HepG2 (cell line): ENCODE measurements at regions not wholly inside any gene's neighbourhood (a gene's known extent, or its start where the extent isn't known, plus 50 kb on each side); places are given as distances from the start of the nearest gene placed in this dataset.

Experiments
- ATAC-seq: fragments of 200-7000 bp; cut with Tn5 transposase; 3 replicates; pipeline ENCODE4 v1.9.1; 2020; ENCODE audit warnings: mild to moderate bottlenecking, moderate library complexity
- BruUV-seq: library from RNA; stranded (reverse); fragments of 400-500 nt; replicated peaks from 2 replicates; lab custom pipeline; 2021; lab: Mats Ljungman, UMichigan
- CTCF ChIA-PET: fragments of 300-600 bp; formaldehyde crosslinking; extraction: SDS; loops from one replicate; lab custom pipeline; 2021; ENCODE audit warnings: low total read pairs, inconsistent platforms, low intra/inter-chr PET ratio; lab: Yijun Ruan, JAX
- POLR2A ChIA-PET: fragments of 350-600 bp; sonication (Branson Sonifier 250); formaldehyde crosslinking; loops from one replicate; lab custom pipeline; 2020; ENCODE audit warnings: antibody characterized with exemption, inconsistent platforms; lab: Yijun Ruan, JAX
- DNase-seq: peaks from one replicate; pipeline ENCODE4 v3.0.0-alpha.2; 2015; ENCODE audit warnings: low spot score
- FAIRE-seq: peaks from 3 replicates; lab custom pipeline; 2011; peaks lifted over from hg19 to GRCh38; lab: Jason Lieb, UNC
- H2AFZ ChIP-seq: one replicate; pipeline ENCODE4 v1.6.1; 2011; ENCODE audit warnings: low read length, inconsistent platforms
- H3K27ac ChIP-seq: fragments of 300-600 bp; 3 replicates; pipeline ENCODE4 v1.8.0; 2011; ENCODE audit warnings: mixed run types, mild to moderate bottlenecking, mixed read lengths, low read length, inconsistent platforms; ENCODE audit not compliant: insufficient read depth; ENCODE audit errors: extremely low read length
- H3K27me3 ChIP-seq, 2 experiments: fragments of 200-600 bp in 1 of 2; 2 replicates in 1 of 2; 3 replicates in 1 of 2; pipeline versions ENCODE4 v1.6.0 to v1.8.0; 2011; ENCODE audit warnings: low read length in 2 of 2, mild to moderate bottlenecking in 2 of 2, moderate library complexity in 2 of 2, inconsistent platforms in 1 of 2; ENCODE audit not compliant: insufficient read depth in 2 of 2, control insufficient read depth in 1 of 2
- H3K36me3 ChIP-seq, 2 experiments: fragments of 200-600 bp in 1 of 2; replicated peaks in 1 of 2; 2 replicates in 1 of 2; 3 replicates in 1 of 2; pipeline versions ENCODE4 v1.5.1 to v1.8.0; 2011; ENCODE audit warnings: low read length in 2 of 2, inconsistent platforms in 1 of 2; ENCODE audit not compliant: insufficient read depth in 2 of 2, control insufficient read depth in 1 of 2
- H3K4me1 ChIP-seq: 2 replicates; pipeline ENCODE4 v1.5.1; 2012; ENCODE audit warnings: low read length, inconsistent platforms; ENCODE audit not compliant: insufficient read depth
- H3K4me2 ChIP-seq: 2 replicates; pipeline ENCODE4 v1.6.0; 2011; ENCODE audit warnings: low read depth, low read length, inconsistent platforms
- H3K4me3 ChIP-seq, 3 experiments: fragments of 200-600 bp in 1 of 3; sonication (generic), shearing (Covaris generic) in 1 of 3; replicated peaks in 1 of 3; 2 replicates each; pipeline ENCODE4 v1.5.1; 2011 to 2016; ENCODE audit warnings: low read length in 3 of 3, inconsistent platforms in 2 of 3, low read depth in 2 of 3, mild to moderate bottlenecking in 2 of 3, control low read depth in 1 of 3, mixed read lengths in 1 of 3; ENCODE audit not compliant: insufficient read depth in 1 of 3
- H3K79me2 ChIP-seq: one replicate; pipeline ENCODE4 v1.6.1; 2011; ENCODE audit warnings: low read length, inconsistent platforms; ENCODE audit not compliant: insufficient read depth
- H3K9ac ChIP-seq: 2 replicates; pipeline ENCODE4 v1.6.0; 2011; ENCODE audit warnings: mild to moderate bottlenecking, low read depth, low read length, inconsistent platforms; ENCODE audit not compliant: insufficient read depth
- H3K9me3 ChIP-seq: 2 replicates; pipeline ENCODE4 v1.5.1; 2012; ENCODE audit warnings: mild to moderate bottlenecking, low read length
- H4K20me1 ChIP-seq: 2 replicates; pipeline ENCODE4 v1.6.0; 2011; ENCODE audit warnings: inconsistent platforms, mild to moderate bottlenecking, low read length, moderate library complexity; ENCODE audit not compliant: insufficient read depth
- CBX2 ChIP-seq, 2 experiments: fragments of 200-600 bp in 1 of 2; sonication (generic); formaldehyde crosslinking in 1 of 2; IDR thresholded peaks; 2 replicates each; pipeline versions ENCODE4 v1.7.0 to v1.8.1; 2018 to 2022; ENCODE audit warnings: low read depth in 2 of 2, low read length in 1 of 2, mild to moderate bottlenecking in 1 of 2, missing genetic modification reagents in 1 of 2
- DNMT3B ChIP-seq: conservative IDR thresholded peaks from 2 replicates; pipeline ENCODE4 v1.6.1; 2016; ENCODE audit warnings: missing biosample characterization, control low read depth
- HES4 ChIP-seq: sonication (generic); formaldehyde crosslinking; IDR thresholded peaks from 2 replicates; pipeline ENCODE4 v1.9.0; 2021; ENCODE audit warnings: mild to moderate bottlenecking, missing genetic modification reagents, borderline replicate concordance
- KDM6A ChIP-seq: IDR thresholded peaks from 2 replicates; pipeline ENCODE4 v1.6.1; 2016; ENCODE audit warnings: low read depth
- PRMT3 ChIP-seq: sonication (generic); formaldehyde crosslinking; IDR thresholded peaks from 2 replicates; pipeline ENCODE4 v1.8.1; 2022; ENCODE audit warnings: low read depth, mild to moderate bottlenecking, moderate library complexity, missing genetic modification reagents, borderline replicate concordance
- RAD21 ChIP-seq: fragments of 450-650 bp; formaldehyde crosslinking; IDR thresholded peaks from 2 replicates; pipeline ENCODE4 v1.5.0; 2020; ENCODE audit warnings: mild to moderate bottlenecking
- REST ChIP-seq, 2 experiments: IDR thresholded peaks; 2 replicates each; pipeline ENCODE4 v1.6.1; 2011 to 2012; ENCODE audit warnings: low read length in 2 of 2, borderline replicate concordance in 1 of 2, low read depth in 1 of 2, mild to moderate bottlenecking in 1 of 2, moderate library complexity in 1 of 2
- THYN1 ChIP-seq: sonication (generic); formaldehyde crosslinking; IDR thresholded peaks from 2 replicates; pipeline ENCODE4 v1.8.1; 2023; ENCODE audit warnings: low read depth, mild to moderate bottlenecking, moderate library complexity, missing genetic modification reagents, borderline replicate concordance
- ZNF138 ChIP-seq: sonication (generic); formaldehyde crosslinking; IDR thresholded peaks from 2 replicates; pipeline ENCODE4 v1.5.0; 2020; ENCODE audit warnings: mild to moderate bottlenecking, low read depth, missing genetic modification reagents
- ZNF276 ChIP-seq: sonication (generic); formaldehyde crosslinking; IDR thresholded peaks from 2 replicates; pipeline ENCODE4 v1.4.0; 2020; ENCODE audit warnings: mild to moderate bottlenecking, low read depth, missing genetic modification reagents
- ZNF513 ChIP-seq: sonication (generic); formaldehyde crosslinking; conservative IDR thresholded peaks from 2 replicates; pipeline ENCODE4 v1.5.0; 2020; ENCODE audit warnings: missing genetic modification reagents
- WGBS: methylation state at CpG from one replicate; pipeline ENCODE4 v1.1.6; 2017; ENCODE audit warnings: low lambda C conversion rate; 5-methylcytosine and 5-hydroxymethylcytosine counted together
- in situ Hi-C: cut with HindIII; loops from 2 replicates; pipeline ENCODE4 v1.10.0; 2017; ENCODE audit warnings: low pct_unique_long_range_greater_than_20kb; ENCODE audit not compliant: extremely low pct_ligation_motif_present
- intact Hi-C: fragments of 100-400 bp; cut with micrococcal nuclease; formaldehyde crosslinking; loops from one replicate; pipeline ENCODE4 v1.10.0; 2022; ENCODE audit not compliant: unreplicated experiment

GRCh38 chr5:174832025-174832424, 107.6 kb downstream of the MSX2 start:
- in situ Hi-C loops (no loop called here), intact Hi-C loops (no loop called here)
- Histone ChIP-seq H3K4me3 (no peak overlapping the region), H3K4me1 (no peaks in the 10 kb centered on the region), H3K4me2 (no peak overlapping the region), H3K9me3 (no peaks in the 10 kb centered on the region), H3K36me3 (no peaks in the 10 kb centered on the region), H4K20me1 (no peaks in the 10 kb centered on the region), H3K27me3 (0 out of 5 replicates have a peak, but pooled peaks cover 0 to 3% of the 10 kb centered on the region in 2 experiments), H3K27ac (no peak overlapping the region), H3K79me2 (no peaks in the 10 kb centered on the region), H3K9ac (no peak overlapping the region), H2AFZ (no peak overlapping the region)
- ATAC-seq = no peak
- BruUV-seq = no TSS peak
- DNase-seq = no peak
- 0% methylated on average over 3 of the region's 3 CpGs for WGBS
- POLR2A ChIA-PET = no interaction called here
- CTCF ChIA-PET = no interaction called here
- FAIRE-seq = no peak
- TF ChIP-seq PRMT3 (CRISPR knock-in tag) = no peak
- TF ChIP-seq RAD21 (CRISPR knock-in tag) = no peak
- no peak for TF ChIP-seq CBX2 (IDR thresholded peaks at IDR 0.05; ENCODE audit: low read depth, low read length)
- TF ChIP-seq CBX2 (CRISPR knock-in tag; IDR thresholded peaks at IDR 0.05; ENCODE audit: low read depth) = no peak
- no peak for TF ChIP-seq ZNF276
- no peak for TF ChIP-seq KDM6A
- TF ChIP-seq REST (IDR thresholded peaks at IDR 0.05; ENCODE audit: borderline replicate concordance in 1 of 2, low read depth in 1 of 2, low read length in 2 of 2) = no peak
- TF ChIP-seq DNMT3B (CRISPR knock-in tag) = no peak
- TF ChIP-seq ZNF138 = no peak
- no peak for TF ChIP-seq HES4 (CRISPR knock-in tag)
- TF ChIP-seq ZNF513 (CRISPR knock-in tag) = no peak
- no peak for TF ChIP-seq THYN1 (CRISPR knock-in tag)
